ENCODE measurements at regions not wholly inside any gene's neighbourhood (a gene's known extent, or its start where the extent isn't known, plus 50 kb on each side); places are given as distances from the start of the nearest gene placed in this dataset.

- H3K36me3 ChIP-seq (ENCODE audit: control insufficient read depth in 1 of 2, insufficient read depth in 2 of 2, low read depth in 1 of 2, low read length in 2 of 2), result no peaks in the 10 kb centered on the region
- no peak overlapping the region for H3K4me3 ChIP-seq (ENCODE audit: insufficient read depth in 1 of 2, low read depth in 1 of 2, low read length in 2 of 2)
- H3K9ac ChIP-seq (ENCODE audit: low read length), result no peak overlapping the region
- no peak overlapping the region for H3K4ac ChIP-seq (ENCODE audit: low read depth in 1 of 2, low read length in 2 of 2)
- no peak overlapping the region for H2BK15ac ChIP-seq (ENCODE audit: low read depth, poor library complexity, severe bottlenecking)
- no peak overlapping the region for H3K14ac ChIP-seq (ENCODE audit: low read length in 2 of 2)
- H2BK5ac ChIP-seq (ENCODE audit: low read depth, low read length, poor library complexity, severe bottlenecking), result no peak overlapping the region
- 88% methylated on average over 6 of the region's 6 CpGs for WGBS
- no peak overlapping the region for H4K8ac ChIP-seq (ENCODE audit: low read length)
- H4K91ac ChIP-seq (ENCODE audit: low read length), result no peak overlapping the region
- no peak overlapping the region for H3K18ac ChIP-seq (ENCODE audit: low read depth in 1 of 2, low read length in 2 of 2)
- DNase-seq, result no peak
- H3K23ac ChIP-seq (ENCODE audit: low read length in 2 of 2), result no peak overlapping the region
- H2AK5ac ChIP-seq (ENCODE audit: low read length, severe bottlenecking), result no peak overlapping the region
- H3K9me3 ChIP-seq (ENCODE audit: control insufficient read depth, low read length), result no peaks in the 10 kb centered on the region
- H2BK120ac ChIP-seq (ENCODE audit: low read depth, low read length), result no peak overlapping the region
- H2AFZ ChIP-seq (ENCODE audit: low read depth, low read length), result no peak overlapping the region
- peaks cover 1% of the 10 kb centered on the region for H3K4me1 ChIP-seq (ENCODE audit: control insufficient read depth, insufficient read depth, low read depth, low read length)
- no peaks in the 10 kb centered on the region for H3K79me1 ChIP-seq (replicated peaks; ENCODE audit: low read length, poor library complexity, severe bottlenecking)
- peaks cover 0 to 4% of the 10 kb centered on the region in 2 experiments for H3K27me3 ChIP-seq (ENCODE audit: control insufficient read depth in 1 of 2, insufficient read depth in 1 of 2, low read length in 2 of 2)
- H3K27ac ChIP-seq (ENCODE audit: low read length, poor library complexity, severe bottlenecking), result no peak overlapping the region
- no peak overlapping the region for H2BK12ac ChIP-seq (ENCODE audit: low read length in 2 of 2)
- no peak overlapping the region for H3K4me2 ChIP-seq (ENCODE audit: low read length, poor library complexity, severe bottlenecking)
Observed at GRCh38 chr18:73861771-73862170, 285.9 kb downstream of the FBXO15 start.

DNA sequence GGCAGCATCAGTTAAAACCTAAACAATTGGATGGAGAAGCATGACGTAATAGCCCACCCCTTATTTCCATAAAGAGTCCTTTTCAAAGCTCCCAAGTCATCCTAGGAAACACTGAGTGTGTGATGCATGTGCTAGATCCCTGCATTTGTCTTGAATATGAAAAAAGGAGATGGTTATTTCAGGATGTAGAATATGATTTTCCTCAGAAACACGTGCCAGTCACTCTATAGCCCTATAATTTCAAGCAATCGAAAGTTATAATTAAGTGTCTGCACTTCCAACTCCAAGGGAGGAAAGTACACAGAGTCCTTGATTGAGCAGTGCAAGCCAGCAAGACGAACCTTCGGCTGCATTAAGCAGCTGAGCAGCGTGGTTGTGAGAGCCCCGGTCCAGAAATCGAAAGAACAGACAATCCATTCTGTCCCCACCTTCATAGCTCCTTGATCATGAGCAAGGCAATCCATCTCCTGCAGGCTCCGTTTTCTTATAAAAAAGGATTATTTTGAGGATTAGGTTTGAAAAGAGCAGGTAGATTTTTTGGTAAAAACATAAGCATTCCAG lies 287.7 kb downstream of the FBXO15 start:
- Histone ChIP-seq H2AFZ (ENCODE audit: low read depth, low read length) (no peak overlapping the region), H3K4me1 (ENCODE audit: control insufficient read depth, insufficient read depth, low read depth, low read length) (peaks cover 1% of the 10 kb centered on the region), H3K9ac (ENCODE audit: low read length) (no peak overlapping the region), H2BK120ac (ENCODE audit: low read depth, low read length) (no peak overlapping the region), H3K27me3 (ENCODE audit: control insufficient read depth in 1 of 2, insufficient read depth in 1 of 2, low read length in 2 of 2) (peaks cover 0 to 4% of the 10 kb centered on the region in 2 experiments), H3K4me2 (ENCODE audit: low read length, poor library complexity, severe bottlenecking) (no peak overlapping the region), H3K36me3 (ENCODE audit: control insufficient read depth in 1 of 2, insufficient read depth in 2 of 2, low read depth in 1 of 2, low read length in 2 of 2) (no peaks in the 10 kb centered on the region), H3K14ac (ENCODE audit: low read length in 2 of 2) (no peak overlapping the region), H2BK15ac (ENCODE audit: low read depth, poor library complexity, severe bottlenecking) (no peak overlapping the region), H3K18ac (ENCODE audit: low read depth in 1 of 2, low read length in 2 of 2) (no peak overlapping the region), H2BK5ac (ENCODE audit: low read depth, low read length, poor library complexity, severe bottlenecking) (no peak overlapping the region), H3K79me1 (replicated peaks; ENCODE audit: low read length, poor library complexity, severe bottlenecking) (no peaks in the 10 kb centered on the region), H4K91ac (ENCODE audit: low read length) (no peak overlapping the region), H2AK5ac (ENCODE audit: low read length, severe bottlenecking) (no peak overlapping the region), H3K4ac (ENCODE audit: low read depth in 1 of 2, low read length in 2 of 2) (no peak overlapping the region), H2BK12ac (ENCODE audit: low read length in 2 of 2) (no peak overlapping the region), H3K9me3 (ENCODE audit: control insufficient read depth, low read length) (no peaks in the 10 kb centered on the region), H3K4me3 (ENCODE audit: insufficient read depth in 1 of 2, low read depth in 1 of 2, low read length in 2 of 2) (no peak overlapping the region), H3K27ac (ENCODE audit: low read length, poor library complexity, severe bottlenecking) (no peak overlapping the region), H3K23ac (ENCODE audit: low read length in 2 of 2) (no peak overlapping the region), H4K8ac (ENCODE audit: low read length) (no peak overlapping the region)
- 88% methylated on average over 8 of the region's 9 CpGs for WGBS
- DNase-seq, result no peak

GRCh38 chr18:73852789-73853549 lies 294.7 kb downstream of the FBXO15 start:
- Histone ChIP-seq H2BK120ac (ENCODE audit: low read depth, low read length) (no peak overlapping the region), H3K9ac (ENCODE audit: low read length) (no peak overlapping the region), H4K91ac (ENCODE audit: low read length) (no peak overlapping the region), H3K79me1 (replicated peaks; ENCODE audit: low read length, poor library complexity, severe bottlenecking) (no peaks in the 10 kb centered on the region), H2AK5ac (ENCODE audit: low read length, severe bottlenecking) (no peak overlapping the region), H2AFZ (ENCODE audit: low read depth, low read length) (no peak overlapping the region), H3K36me3 (ENCODE audit: control insufficient read depth in 1 of 2, insufficient read depth in 2 of 2, low read depth in 1 of 2, low read length in 2 of 2) (no peaks in the 10 kb centered on the region), H2BK5ac (ENCODE audit: low read depth, low read length, poor library complexity, severe bottlenecking) (no peak overlapping the region), H3K27ac (ENCODE audit: low read length, poor library complexity, severe bottlenecking) (no peak overlapping the region), H2BK15ac (ENCODE audit: low read depth, poor library complexity, severe bottlenecking) (no peak overlapping the region), H3K27me3 (ENCODE audit: control insufficient read depth in 1 of 2, insufficient read depth in 1 of 2, low read length in 2 of 2) (peaks cover 0 to 8% of the 10 kb centered on the region in 2 experiments), H2BK12ac (ENCODE audit: low read length in 2 of 2) (no peak overlapping the region), H3K4me1 (ENCODE audit: control insufficient read depth, insufficient read depth, low read depth, low read length) (no peaks in the 10 kb centered on the region), H3K18ac (ENCODE audit: low read depth in 1 of 2, low read length in 2 of 2) (no peak overlapping the region), H3K14ac (ENCODE audit: low read length in 2 of 2) (no peak overlapping the region), H3K4me3 (ENCODE audit: insufficient read depth in 1 of 2, low read depth in 1 of 2, low read length in 2 of 2) (no peak overlapping the region), H4K8ac (ENCODE audit: low read length) (no peak overlapping the region), H3K4ac (ENCODE audit: low read depth in 1 of 2, low read length in 2 of 2) (no peak overlapping the region), H3K4me2 (ENCODE audit: low read length, poor library complexity, severe bottlenecking) (no peak overlapping the region), H3K23ac (ENCODE audit: low read length in 2 of 2) (no peak overlapping the region), H3K9me3 (ENCODE audit: control insufficient read depth, low read length) (no peaks in the 10 kb centered on the region)
- 79% methylated on average over 7 of the region's 10 CpGs for WGBS
- DNase-seq, result no peak

DNA sequence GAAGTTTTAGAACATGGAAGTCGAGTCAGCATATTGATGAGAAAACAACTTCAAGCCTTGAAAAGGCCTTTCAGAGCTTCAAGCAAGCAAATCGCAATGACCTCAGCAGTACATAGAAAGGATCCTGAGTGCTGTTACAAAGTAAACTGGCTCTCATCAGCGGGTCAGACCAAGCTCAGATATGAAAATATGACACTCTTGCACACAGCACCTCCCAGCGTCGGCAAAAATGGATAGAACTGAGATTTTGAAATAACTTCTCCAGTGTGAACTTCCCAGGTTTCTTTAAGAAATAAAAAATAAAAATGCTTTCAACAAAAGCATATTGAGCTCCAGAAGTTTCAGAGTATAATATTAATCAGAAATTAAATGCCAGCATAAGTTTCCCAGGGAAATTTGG lies 296.9 kb downstream of the FBXO15 start:
- no peak for DNase-seq
- 94% methylated on average over 3 of the region's 5 CpGs for WGBS

More for the DNA sequence above, 296.9 kb downstream of the FBXO15 start:
- no peak overlapping the region for H2AK5ac ChIP-seq (ENCODE audit: low read length, severe bottlenecking)
- peaks cover 2% of the 10 kb centered on the region for H3K4me1 ChIP-seq (ENCODE audit: control insufficient read depth, insufficient read depth, low read depth, low read length)
- no peaks in the 10 kb centered on the region for H3K9me3 ChIP-seq (ENCODE audit: control insufficient read depth, low read length)
- H2BK5ac ChIP-seq (ENCODE audit: low read depth, low read length, poor library complexity, severe bottlenecking), result no peak overlapping the region
- H3K4me3 ChIP-seq (ENCODE audit: insufficient read depth in 1 of 2, low read depth in 1 of 2, low read length in 2 of 2), result no peak overlapping the region
- H3K79me1 ChIP-seq (replicated peaks; ENCODE audit: low read length, poor library complexity, severe bottlenecking), result no peaks in the 10 kb centered on the region
- no peak overlapping the region for H4K8ac ChIP-seq (ENCODE audit: low read length)
- H3K27ac ChIP-seq (ENCODE audit: low read length, poor library complexity, severe bottlenecking), result no peak overlapping the region
- no peak overlapping the region for H2BK15ac ChIP-seq (ENCODE audit: low read depth, poor library complexity, severe bottlenecking)
- H3K9ac ChIP-seq (ENCODE audit: low read length), result no peak overlapping the region
- H3K36me3 ChIP-seq (ENCODE audit: control insufficient read depth in 1 of 2, insufficient read depth in 2 of 2, low read depth in 1 of 2, low read length in 2 of 2), result no peaks in the 10 kb centered on the region
- H2BK12ac ChIP-seq (ENCODE audit: low read length in 2 of 2), result no peak overlapping the region
- H3K18ac ChIP-seq (ENCODE audit: low read depth in 1 of 2, low read length in 2 of 2), result no peak overlapping the region
- no peak overlapping the region for H2BK120ac ChIP-seq (ENCODE audit: low read depth, low read length)
- H3K14ac ChIP-seq (ENCODE audit: low read length in 2 of 2), result no peak overlapping the region
- no peak overlapping the region for H4K91ac ChIP-seq (ENCODE audit: low read length)
- no peak overlapping the region for H3K23ac ChIP-seq (ENCODE audit: low read length in 2 of 2)
- no peak overlapping the region for H2AFZ ChIP-seq (ENCODE audit: low read depth, low read length)
- no peak overlapping the region for H3K4me2 ChIP-seq (ENCODE audit: low read length, poor library complexity, severe bottlenecking)
- no peak overlapping the region for H3K4ac ChIP-seq (ENCODE audit: low read depth in 1 of 2, low read length in 2 of 2)
- peaks cover 0 to 9% of the 10 kb centered on the region in 2 experiments for H3K27me3 ChIP-seq (ENCODE audit: control insufficient read depth in 1 of 2, insufficient read depth in 1 of 2, low read length in 2 of 2)
